Keratinocyte (primary cell): ENCODE measurements at regions not wholly inside any gene's neighbourhood (a gene's known extent, or its start where the extent isn't known, plus 50 kb on each side); places are given as distances from the start of the nearest gene placed in this dataset.
"Not testable (repeated sequence)": the region's sequence is repeated elsewhere in the genome, so short reads cannot be mapped to it uniquely, and the experiment has no call there.

Experiments used
- DNase-seq: peaks from one replicate; pipeline ENCODE4 v3.0.0-alpha.2; 2011; ENCODE audit warnings: low read depth, missing footprints, low spot score
- FAIRE-seq: peaks from 2 replicates; lab custom pipeline; 2011; peaks lifted over from hg19 to GRCh38; lab: Jason Lieb, UNC
- H2AFZ ChIP-seq: 2 replicates; pipeline ENCODE4 v1.6.0; 2012; ENCODE audit warnings: low read length, control low read depth, inconsistent platforms; ENCODE audit not compliant: control insufficient read depth
- H3K27ac ChIP-seq: 2 replicates; pipeline ENCODE4 v1.5.1; 2011; ENCODE audit warnings: low read length; ENCODE audit not compliant: control insufficient read depth, insufficient read depth
- H3K27me3 ChIP-seq: 3 replicates; pipeline ENCODE4 v1.6.0; 2011; ENCODE audit warnings: low read length; ENCODE audit not compliant: control insufficient read depth, insufficient read depth; ENCODE audit errors: extremely low read depth
- H3K36me3 ChIP-seq, 2 experiments: 2 replicates in 1 of 2; 3 replicates in 1 of 2; pipeline ENCODE4 v1.5.1; 2011; ENCODE audit warnings: low read length in 2 of 2, mild to moderate bottlenecking in 1 of 2; ENCODE audit not compliant: control insufficient read depth in 2 of 2, insufficient read depth in 2 of 2; ENCODE audit errors: extremely low read depth in 1 of 2
- H3K4me1 ChIP-seq: 3 replicates; pipeline ENCODE4 v1.5.1; 2011; ENCODE audit warnings: low read length; ENCODE audit not compliant: control insufficient read depth, insufficient read depth; ENCODE audit errors: extremely low read depth
- H3K4me2 ChIP-seq: 3 replicates; pipeline ENCODE4 v1.6.0; 2011; ENCODE audit warnings: low read depth, low read length; ENCODE audit not compliant: control insufficient read depth, insufficient read depth; ENCODE audit errors: extremely low read depth
- H3K4me3 ChIP-seq, 3 experiments: fragments of 200-600 bp in 1 of 3; sonication (generic) in 1 of 3; 2 replicates in 2 of 3; 3 replicates in 1 of 3; pipeline ENCODE4 v1.5.1; 2011 to 2016; ENCODE audit warnings: low read length in 3 of 3, mild to moderate bottlenecking in 3 of 3, control low read depth in 2 of 3, inconsistent platforms in 1 of 3, low read depth in 1 of 3, mixed read lengths in 1 of 3, mixed run types in 1 of 3, moderate library complexity in 1 of 3; ENCODE audit not compliant: control insufficient read depth in 2 of 3, insufficient read depth in 2 of 3; ENCODE audit errors: extremely low read depth in 1 of 3
- H3K79me2 ChIP-seq: 2 replicates; pipeline ENCODE4 v1.6.0; 2012; ENCODE audit warnings: low read length; ENCODE audit not compliant: control insufficient read depth, insufficient read depth
- H3K9ac ChIP-seq: 3 replicates; pipeline ENCODE4 v1.6.0; 2011; ENCODE audit warnings: low read length; ENCODE audit not compliant: control insufficient read depth, insufficient read depth; ENCODE audit errors: extremely low read depth
- H3K9me1 ChIP-seq: 3 replicates; pipeline ENCODE4 v1.6.0; 2011; ENCODE audit warnings: low read length; ENCODE audit not compliant: control insufficient read depth, insufficient read depth; ENCODE audit errors: extremely low read depth
- H3K9me3 ChIP-seq: 2 replicates; pipeline ENCODE4 v1.5.1; 2012; ENCODE audit warnings: low read depth, low read length; ENCODE audit not compliant: control insufficient read depth
- H4K20me1 ChIP-seq: 3 replicates; pipeline ENCODE4 v1.6.0; 2011; ENCODE audit warnings: low read length; ENCODE audit not compliant: control insufficient read depth, insufficient read depth; ENCODE audit errors: extremely low read depth
- EZH2 ChIP-seq: IDR thresholded peaks from one replicate; pipeline ENCODE4 v1.6.1; 2012; ENCODE audit warnings: inconsistent platforms, mild to moderate bottlenecking, low read length, moderate library complexity
- dilution Hi-C: fragments of 300-500 bp; cut with MboI; formaldehyde crosslinking; loops from one replicate; pipeline ENCODE4 v1.7.0; 2020; ENCODE audit warnings: low sequenced_read_pairs; ENCODE audit not compliant: extremely low pct_ligation_motif_present
- TF ChIP-seq, protein P1 (sequence below), 3 experiments: IDR thresholded peaks in 1 of 3; conservative IDR thresholded peaks in 1 of 3; optimal IDR thresholded peaks in 1 of 3; 2 replicates in 2 of 3; 3 replicates in 1 of 3; pipeline versions ENCODE3 to v1.5.1; 2011; ENCODE audit warnings: low read length in 3 of 3, mild to moderate bottlenecking in 3 of 3, moderate library complexity in 2 of 3, control low read depth in 1 of 3, inconsistent platforms in 1 of 3; ENCODE audit not compliant: insufficient read depth in 2 of 3; ENCODE audit errors: extremely low read depth in 1 of 3

DNA sequence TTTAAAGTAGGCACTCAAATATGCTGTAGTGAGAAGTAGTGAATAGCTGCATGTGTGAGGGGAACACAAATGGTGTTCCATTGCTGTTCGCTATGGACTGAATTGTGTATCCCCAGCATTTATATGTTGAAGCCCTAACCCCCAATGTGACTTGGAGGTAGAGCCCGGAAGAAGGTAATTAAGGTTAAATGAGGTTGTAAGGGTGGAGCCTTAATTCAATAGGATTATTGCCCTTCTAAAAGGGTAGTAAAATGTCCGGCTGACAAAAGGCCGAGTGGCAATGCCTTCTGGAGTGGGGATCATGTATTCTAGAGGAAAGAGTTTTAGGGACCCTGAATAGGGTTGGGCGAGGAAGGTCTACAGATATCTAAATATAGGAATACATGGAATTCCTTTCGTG is 168.9 kb upstream of the NUDT10 start:
- H3K4me2 ChIP-seq = no peak overlapping the region
- H3K9ac ChIP-seq = no peak overlapping the region
- TF ChIP-seq EZH2 = no peak
- TF ChIP-seq, protein P1, sequence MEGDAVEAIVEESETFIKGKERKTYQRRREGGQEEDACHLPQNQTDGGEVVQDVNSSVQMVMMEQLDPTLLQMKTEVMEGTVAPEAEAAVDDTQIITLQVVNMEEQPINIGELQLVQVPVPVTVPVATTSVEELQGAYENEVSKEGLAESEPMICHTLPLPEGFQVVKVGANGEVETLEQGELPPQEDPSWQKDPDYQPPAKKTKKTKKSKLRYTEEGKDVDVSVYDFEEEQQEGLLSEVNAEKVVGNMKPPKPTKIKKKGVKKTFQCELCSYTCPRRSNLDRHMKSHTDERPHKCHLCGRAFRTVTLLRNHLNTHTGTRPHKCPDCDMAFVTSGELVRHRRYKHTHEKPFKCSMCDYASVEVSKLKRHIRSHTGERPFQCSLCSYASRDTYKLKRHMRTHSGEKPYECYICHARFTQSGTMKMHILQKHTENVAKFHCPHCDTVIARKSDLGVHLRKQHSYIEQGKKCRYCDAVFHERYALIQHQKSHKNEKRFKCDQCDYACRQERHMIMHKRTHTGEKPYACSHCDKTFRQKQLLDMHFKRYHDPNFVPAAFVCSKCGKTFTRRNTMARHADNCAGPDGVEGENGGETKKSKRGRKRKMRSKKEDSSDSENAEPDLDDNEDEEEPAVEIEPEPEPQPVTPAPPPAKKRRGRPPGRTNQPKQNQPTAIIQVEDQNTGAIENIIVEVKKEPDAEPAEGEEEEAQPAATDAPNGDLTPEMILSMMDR (optimal IDR thresholded peaks at IDR 0.05 in 1 of 3, IDR thresholded peaks at IDR 0.05 in 1 of 3, conservative IDR thresholded peaks at IDR 0.05 in 1 of 3; ENCODE audit: extremely low read depth in 1 of 3, insufficient read depth in 2 of 3, low read length in 3 of 3) = no peak
- no peak overlapping the region for H3K4me3 ChIP-seq
- H3K27me3 ChIP-seq = no peaks in the 10 kb centered on the region
- no peaks in the 10 kb centered on the region for H3K9me3 ChIP-seq
- dilution Hi-C loops = no loop called here
- H3K79me2 ChIP-seq = no peaks in the 10 kb centered on the region
- H3K36me3 ChIP-seq = no peaks in the 10 kb centered on the region
- no peaks in the 10 kb centered on the region for H3K4me1 ChIP-seq
- H4K20me1 ChIP-seq = no peaks in the 10 kb centered on the region
- H2AFZ ChIP-seq = no peak overlapping the region
- DNase-seq (no peak), FAIRE-seq (no peak)
- no peak overlapping the region for H3K27ac ChIP-seq
- no peaks in the 10 kb centered on the region for H3K9me1 ChIP-seq

GRCh38 chrX:51178356-51178900 is 154.2 kb upstream of the NUDT10 start:
- H3K4me1 ChIP-seq, H3K36me3 ChIP-seq, H2AFZ ChIP-seq, FAIRE-seq, H3K4me2 ChIP-seq, H3K9me3 ChIP-seq, H3K4me3 ChIP-seq, H3K79me2 ChIP-seq, DNase-seq, H3K9ac ChIP-seq, H3K27me3 ChIP-seq, H4K20me1 ChIP-seq, dilution Hi-C loops, H3K27ac ChIP-seq, H3K9me1 ChIP-seq: not testable (repeated sequence)

DNA sequence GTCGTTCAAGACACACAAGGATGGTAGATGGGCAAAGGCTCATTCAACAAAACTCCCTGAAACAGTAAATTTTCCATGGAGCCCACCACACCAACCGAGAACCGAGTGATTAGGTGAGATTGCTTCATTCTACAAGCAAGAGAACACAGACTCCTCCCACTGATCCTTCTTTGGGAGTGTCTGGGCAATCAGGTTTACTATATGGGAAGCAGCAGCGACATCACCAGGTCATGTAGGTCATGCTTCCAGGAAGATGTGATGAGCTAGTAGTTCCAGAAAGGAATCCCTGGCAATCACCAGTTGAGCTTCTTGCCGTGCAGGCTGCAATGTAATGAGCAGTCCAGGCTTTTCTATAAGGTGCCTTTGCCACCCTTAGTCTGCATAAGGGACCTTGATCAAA is 152.8 kb upstream of the NUDT10 start:
- H3K27me3 ChIP-seq, dilution Hi-C loops, DNase-seq, H3K9me3 ChIP-seq, H3K9ac ChIP-seq, H3K9me1 ChIP-seq, H3K4me1 ChIP-seq, H3K4me3 ChIP-seq, FAIRE-seq, H3K36me3 ChIP-seq, H3K79me2 ChIP-seq, H2AFZ ChIP-seq, H3K4me2 ChIP-seq, H4K20me1 ChIP-seq, H3K27ac ChIP-seq: not testable (repeated sequence)
